ENCODE measurements at regions not wholly inside any gene's neighbourhood (a gene's known extent, or its start where the extent isn't known, plus 50 kb on each side); places are given as distances from the start of the nearest gene placed in this dataset.

DNA sequence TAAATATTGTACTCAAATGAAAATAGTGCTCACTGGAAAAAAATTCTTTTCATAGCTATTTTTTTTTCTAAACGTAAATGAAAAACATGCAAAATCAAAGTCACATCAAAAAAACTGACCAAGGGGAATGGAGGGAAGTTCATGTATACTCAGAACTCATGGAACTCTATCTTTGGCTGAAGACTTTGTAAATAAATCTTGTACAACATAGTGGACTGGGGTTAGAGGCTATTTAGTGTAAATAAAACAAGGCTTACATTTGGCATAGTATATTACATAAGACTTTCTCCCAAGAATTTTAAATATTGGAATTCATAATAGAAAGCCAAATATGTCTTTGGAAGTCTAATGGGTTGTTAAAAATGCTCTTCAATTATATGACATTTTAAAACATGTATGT, 59.8 kb upstream of the PDE5A start:
- Histone ChIP-seq H3K4me3 (no peak overlapping the region), H3K9me3 (no peaks in the 10 kb centered on the region), H3K27me3 (no peaks in the 10 kb centered on the region), H3K4me1 (no peaks in the 10 kb centered on the region), H3K27ac (no peak overlapping the region), H3K36me3 (no peaks in the 10 kb centered on the region)
- TF ChIP-seq POLR2AphosphoS5 (IDR thresholded peaks at IDR 0.05) (no peak), EP300 (IDR thresholded peaks at IDR 0.05) (no peak), POLR2A (IDR thresholded peaks at IDR 0.05) (no peak)
- TF ChIP-seq, protein P1, sequence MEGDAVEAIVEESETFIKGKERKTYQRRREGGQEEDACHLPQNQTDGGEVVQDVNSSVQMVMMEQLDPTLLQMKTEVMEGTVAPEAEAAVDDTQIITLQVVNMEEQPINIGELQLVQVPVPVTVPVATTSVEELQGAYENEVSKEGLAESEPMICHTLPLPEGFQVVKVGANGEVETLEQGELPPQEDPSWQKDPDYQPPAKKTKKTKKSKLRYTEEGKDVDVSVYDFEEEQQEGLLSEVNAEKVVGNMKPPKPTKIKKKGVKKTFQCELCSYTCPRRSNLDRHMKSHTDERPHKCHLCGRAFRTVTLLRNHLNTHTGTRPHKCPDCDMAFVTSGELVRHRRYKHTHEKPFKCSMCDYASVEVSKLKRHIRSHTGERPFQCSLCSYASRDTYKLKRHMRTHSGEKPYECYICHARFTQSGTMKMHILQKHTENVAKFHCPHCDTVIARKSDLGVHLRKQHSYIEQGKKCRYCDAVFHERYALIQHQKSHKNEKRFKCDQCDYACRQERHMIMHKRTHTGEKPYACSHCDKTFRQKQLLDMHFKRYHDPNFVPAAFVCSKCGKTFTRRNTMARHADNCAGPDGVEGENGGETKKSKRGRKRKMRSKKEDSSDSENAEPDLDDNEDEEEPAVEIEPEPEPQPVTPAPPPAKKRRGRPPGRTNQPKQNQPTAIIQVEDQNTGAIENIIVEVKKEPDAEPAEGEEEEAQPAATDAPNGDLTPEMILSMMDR (IDR thresholded peaks at IDR 0.05), result no peak
- WGBS, result 75% methylated on average over 1 of the region's 1 CpG
- DNase-seq (ENCODE audit: low spot score in 2 of 2), result no peak

DNA sequence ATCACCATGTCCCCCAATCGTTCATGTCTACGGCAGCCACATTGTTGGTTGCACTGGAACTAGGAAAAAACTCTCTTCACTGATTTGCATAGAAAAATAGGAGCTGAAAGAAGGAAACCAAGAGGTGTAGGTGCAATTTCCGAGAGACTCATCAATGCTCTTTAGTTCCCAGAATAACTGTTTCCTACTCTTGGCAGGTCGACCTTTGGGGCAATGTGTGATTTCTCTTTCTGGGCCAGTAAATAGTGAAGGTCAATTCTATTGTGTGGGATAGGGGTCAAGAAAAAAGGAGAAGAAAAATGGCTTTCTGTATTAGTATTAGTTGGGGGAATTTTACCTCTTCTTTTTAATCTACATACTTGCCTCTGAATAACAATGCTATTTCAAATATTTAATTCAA, 55.9 kb upstream of the PDE5A start:
- H3K4me1 ChIP-seq, result no peaks in the 10 kb centered on the region
- no peak for TF ChIP-seq EP300 (IDR thresholded peaks at IDR 0.05)
- no peak for TF ChIP-seq POLR2A (IDR thresholded peaks at IDR 0.05)
- TF ChIP-seq, protein P1 (IDR thresholded peaks at IDR 0.05), result no peak
- no peak for TF ChIP-seq POLR2AphosphoS5 (IDR thresholded peaks at IDR 0.05)
- no peak for DNase-seq (ENCODE audit: low spot score in 2 of 2)
- 84% methylated on average over 4 of the region's 4 CpGs for WGBS
- no peaks in the 10 kb centered on the region for H3K36me3 ChIP-seq
- H3K27me3 ChIP-seq, result no peaks in the 10 kb centered on the region
- no peak overlapping the region for H3K4me3 ChIP-seq
- H3K27ac ChIP-seq, result no peak overlapping the region
- no peaks in the 10 kb centered on the region for H3K9me3 ChIP-seq

- no peak overlapping the region for H3K27ac ChIP-seq
- H3K4me3 ChIP-seq, result no peak overlapping the region
- H3K36me3 ChIP-seq, result no peaks in the 10 kb centered on the region
- no peaks in the 10 kb centered on the region for H3K27me3 ChIP-seq
- no peak for DNase-seq (ENCODE audit: low spot score in 2 of 2)
- no peaks in the 10 kb centered on the region for H3K4me1 ChIP-seq
- 46% methylated on average over 1 of the region's 1 CpG for WGBS
- H3K9me3 ChIP-seq, result no peaks in the 10 kb centered on the region
- TF ChIP-seq POLR2A (IDR thresholded peaks at IDR 0.05) (no peak), POLR2AphosphoS5 (IDR thresholded peaks at IDR 0.05) (no peak), EP300 (IDR thresholded peaks at IDR 0.05) (no peak)
- TF ChIP-seq, protein P1 (IDR thresholded peaks at IDR 0.05), result no peak
Measured at GRCh38 chr4:119683518-119683917, 54.9 kb upstream of the PDE5A start.

- Histone ChIP-seq H3K27ac (no peak overlapping the region), H3K36me3 (no peaks in the 10 kb centered on the region), H3K4me1 (no peaks in the 10 kb centered on the region), H3K4me3 (no peak overlapping the region), H3K27me3 (no peaks in the 10 kb centered on the region), H3K9me3 (no peaks in the 10 kb centered on the region)
- no peak for DNase-seq (ENCODE audit: low spot score in 2 of 2)
- 88% methylated on average over 2 of the region's 2 CpGs for WGBS
- TF ChIP-seq EP300 (IDR thresholded peaks at IDR 0.05), result no peak
- TF ChIP-seq, protein P1 (IDR thresholded peaks at IDR 0.05), result no peak
- no peak for TF ChIP-seq POLR2AphosphoS5 (IDR thresholded peaks at IDR 0.05)
- TF ChIP-seq POLR2A (IDR thresholded peaks at IDR 0.05), result no peak
Measured at GRCh38 chr4:119682099-119682498, 53.5 kb upstream of the PDE5A start.

DNA sequence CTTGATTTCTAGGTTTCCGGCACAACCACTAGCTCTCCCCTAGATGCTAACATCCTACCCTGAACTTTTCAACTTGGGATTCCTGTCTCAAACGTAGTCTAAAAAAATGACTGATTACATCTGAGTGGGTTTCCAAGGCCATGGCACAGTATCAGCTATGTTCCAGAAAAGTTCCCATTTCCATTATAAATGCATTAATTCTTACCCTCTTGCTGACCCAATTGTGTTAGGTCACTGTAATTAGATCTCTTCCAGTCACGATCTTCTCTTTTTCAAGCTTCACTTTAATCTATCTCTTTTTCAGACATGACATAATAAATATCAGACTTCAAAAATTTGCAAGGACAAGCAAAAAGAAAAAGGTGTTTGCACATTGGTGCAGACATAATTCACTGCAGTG, 50.6 kb upstream of the PDE5A start:
- no peak for DNase-seq (ENCODE audit: low spot score in 2 of 2)
- WGBS, result 21% methylated on average over 3 of the region's 3 CpGs
- H3K27ac ChIP-seq, result no peak overlapping the region

More for the DNA sequence above, 50.6 kb upstream of the PDE5A start:
- H3K4me1 ChIP-seq, result no peaks in the 10 kb centered on the region
- no peaks in the 10 kb centered on the region for H3K9me3 ChIP-seq
- no peaks in the 10 kb centered on the region for H3K36me3 ChIP-seq
- H3K4me3 ChIP-seq, result no peak overlapping the region
- TF ChIP-seq, protein P1 (IDR thresholded peaks at IDR 0.05), result no peak
- no peak for TF ChIP-seq POLR2A (IDR thresholded peaks at IDR 0.05)
- TF ChIP-seq POLR2AphosphoS5 (IDR thresholded peaks at IDR 0.05), result no peak
- no peak for TF ChIP-seq EP300 (IDR thresholded peaks at IDR 0.05)
- no peaks in the 10 kb centered on the region for H3K27me3 ChIP-seq

Measured in suprapubic skin (tissue), 4 donors.